ENCODE measurements at regions not wholly inside any gene's neighbourhood (a gene's known extent, or its start where the extent isn't known, plus 50 kb on each side); places are given as distances from the start of the nearest gene placed in this dataset.
A peak's percentile ranks its signal among the peaks of the same experiment; 100 is the strongest.

DNA sequence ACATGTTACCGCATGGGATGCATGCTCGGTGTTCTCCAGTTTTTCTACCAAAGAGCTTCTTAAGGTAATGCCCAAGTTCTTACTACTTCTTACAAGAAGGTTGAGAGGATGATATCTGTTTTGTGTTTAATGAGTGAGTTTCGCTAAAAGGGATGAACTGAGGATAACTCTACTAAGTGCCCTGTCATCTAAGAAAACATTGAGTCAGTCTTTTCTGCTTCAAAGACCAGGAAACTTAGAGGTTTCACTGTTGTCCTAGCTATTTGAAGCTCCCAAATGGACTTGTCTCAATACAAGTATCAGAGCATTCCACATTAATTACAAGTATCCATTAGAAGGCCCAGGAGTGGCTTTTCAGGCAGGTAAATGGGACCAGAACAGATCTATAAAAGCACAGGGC, 296.2 kb downstream of the KBTBD8 start:
- Mint-ChIP-seq H3K9me3 (no peaks in the 10 kb centered on the region), H3K36me3 (no peaks in the 10 kb centered on the region), H3K27ac (no peak overlapping the region)
- no peak for ATAC-seq
- no peak for DNase-seq (ENCODE audit: low spot score in 2 of 2)

DNA sequence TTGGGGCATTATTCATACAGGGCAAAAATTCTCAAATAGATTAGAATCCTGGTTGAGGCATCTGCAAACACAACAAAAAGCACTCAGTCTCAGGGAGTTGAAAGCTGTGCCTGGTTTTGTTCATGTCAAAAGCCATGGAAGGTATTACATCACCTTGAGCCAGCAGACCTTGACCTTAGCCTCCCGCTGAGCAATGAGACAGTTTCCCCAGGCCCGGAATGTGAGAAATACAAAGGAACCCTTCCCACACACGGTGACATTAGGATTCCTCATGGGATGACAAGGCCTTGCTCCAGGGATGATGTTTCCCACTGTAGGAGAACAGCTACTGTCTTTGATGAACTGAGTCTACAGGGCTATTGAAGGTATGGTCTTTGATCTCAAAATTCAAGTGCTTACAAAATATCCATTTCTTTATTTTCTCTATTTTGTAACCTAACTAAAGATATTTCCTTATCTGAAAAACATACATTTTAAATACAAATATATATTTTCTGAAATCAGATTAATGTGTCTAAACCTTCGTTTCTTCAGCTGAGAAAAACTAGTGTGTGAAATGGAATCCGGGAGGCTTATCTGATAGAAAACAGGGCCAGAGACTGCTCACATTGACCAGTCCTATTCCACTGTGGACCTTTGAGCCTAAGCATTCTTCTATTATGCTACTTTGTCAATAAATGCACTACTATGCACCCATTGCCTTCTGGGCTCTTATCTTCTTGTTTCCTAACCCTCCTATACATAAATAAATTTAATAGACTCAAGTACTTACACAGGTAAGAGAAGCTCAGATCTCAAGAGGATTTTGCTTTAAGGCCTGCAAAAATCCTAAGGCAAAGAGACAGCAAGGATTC, 298.2 kb downstream of the KBTBD8 start:
- H3K9me3 Mint-ChIP-seq: no peaks in the 10 kb centered on the region
- ATAC-seq (no peak), DNase-seq (ENCODE audit: low spot score in 2 of 2) (no peak)
- no peaks in the 10 kb centered on the region for H3K36me3 Mint-ChIP-seq
- no peak overlapping the region for H3K27ac Mint-ChIP-seq

DNA sequence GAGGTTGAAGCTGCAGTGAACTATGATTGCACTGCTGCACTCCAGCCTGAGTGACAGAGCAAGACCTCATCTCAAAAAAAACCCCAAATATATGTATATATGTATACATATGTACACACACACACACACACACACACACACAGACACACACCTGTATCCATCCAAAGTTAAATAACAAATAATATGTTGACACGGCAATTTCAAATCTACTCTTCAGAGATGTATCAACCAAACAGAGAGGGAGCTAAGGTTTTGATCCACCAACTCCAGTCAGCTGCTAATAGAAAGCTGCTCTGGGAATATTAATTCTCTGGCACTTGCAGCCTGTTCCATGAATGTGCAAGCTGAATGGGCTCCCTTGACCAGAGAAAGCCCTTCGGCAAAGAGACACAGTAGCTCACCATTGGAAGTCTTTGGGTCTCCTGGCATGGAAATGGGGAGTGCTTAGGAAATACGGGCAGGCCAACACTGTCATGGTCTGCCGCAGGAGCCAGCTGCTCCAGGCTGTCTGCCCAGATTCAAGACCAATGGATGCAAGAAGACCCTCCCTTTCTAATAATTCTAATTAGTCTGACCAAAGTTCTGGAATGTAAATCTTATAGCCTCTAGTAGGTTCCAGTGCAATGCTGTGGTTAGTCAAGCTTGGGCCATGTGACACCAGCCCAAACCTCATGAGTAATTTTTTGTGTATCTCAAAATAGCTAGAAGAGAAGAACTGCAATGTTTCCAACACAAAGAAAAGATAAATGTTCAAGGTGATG, 299.8 kb downstream of the KBTBD8 start:
- DNase-seq (ENCODE audit: low spot score in 2 of 2): no peak
- Mint-ChIP-seq H3K36me3 (no peaks in the 10 kb centered on the region), H3K27ac (no peak overlapping the region), H3K9me3 (no peaks in the 10 kb centered on the region)
- no peak for ATAC-seq

DNA sequence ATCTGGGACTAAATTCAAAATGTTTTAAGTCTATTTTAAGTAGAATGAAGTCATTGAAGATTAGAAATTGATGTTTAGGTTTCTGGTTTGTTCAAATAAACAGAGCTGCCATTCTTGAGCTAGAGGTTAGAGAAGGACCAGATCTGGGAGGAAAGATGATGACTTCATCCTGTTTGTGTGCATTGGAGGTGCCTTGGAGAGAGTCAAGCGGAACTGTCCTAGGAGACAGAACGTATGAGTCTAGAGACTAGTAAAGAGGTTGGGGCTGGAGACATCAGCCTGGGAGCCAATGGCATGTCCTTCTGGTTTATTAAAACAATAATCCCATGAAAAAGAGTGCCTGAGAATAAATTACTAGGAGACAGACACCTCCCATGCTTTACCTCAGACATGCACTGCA, 303.4 kb downstream of the KBTBD8 start:
- Mint-ChIP-seq H3K27ac (no peak overlapping the region), H3K9me3 (no peaks in the 10 kb centered on the region), H3K36me3 (no peaks in the 10 kb centered on the region)
- DNase-seq (ENCODE audit: low spot score in 2 of 2) (no peak), ATAC-seq (no peak)

DNA sequence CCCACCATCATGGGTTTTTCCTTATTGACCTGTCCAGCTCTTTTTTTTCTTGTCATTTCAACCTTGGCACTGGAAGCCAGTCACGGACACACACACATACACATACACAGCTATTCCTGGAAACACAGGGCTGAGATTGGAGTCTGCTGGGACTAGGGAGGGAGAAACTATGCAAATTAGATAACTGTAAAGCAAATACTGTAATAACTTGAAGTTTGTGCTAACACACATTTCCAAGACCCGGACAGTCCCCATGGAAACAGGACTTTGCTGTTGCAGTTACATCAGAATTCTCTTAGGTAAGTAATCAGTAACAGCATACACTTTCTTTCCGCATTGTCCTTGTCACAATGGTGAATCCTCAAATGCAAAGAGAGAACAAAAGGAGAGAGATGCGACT, 304.4 kb downstream of the KBTBD8 start:
- no peak for ATAC-seq
- no peak for DNase-seq (ENCODE audit: low spot score in 2 of 2)
- Mint-ChIP-seq H3K27ac (no peak overlapping the region), H3K36me3 (no peaks in the 10 kb centered on the region), H3K9me3 (no peaks in the 10 kb centered on the region)

DNA sequence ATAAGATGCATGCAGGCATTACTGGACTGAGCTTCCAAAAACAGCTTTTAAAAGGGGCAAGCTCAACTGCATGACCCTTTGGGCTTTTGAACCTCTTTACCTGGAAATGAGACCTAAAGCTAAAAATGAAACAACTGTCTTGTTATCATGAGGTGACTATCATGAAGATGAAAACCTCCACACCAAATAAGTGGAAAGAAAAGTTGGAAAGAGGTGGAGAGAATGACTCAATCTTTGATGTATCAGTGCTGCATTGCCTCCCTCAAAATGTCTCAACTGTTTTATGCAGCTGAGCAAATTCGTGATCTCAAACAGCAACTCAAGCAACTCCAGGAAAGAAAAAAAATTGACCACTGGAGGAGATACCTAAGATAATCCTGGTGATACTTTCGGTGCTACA, 307.1 kb downstream of the KBTBD8 start:
- no peaks in the 10 kb centered on the region for H3K36me3 Mint-ChIP-seq
- H3K27ac Mint-ChIP-seq: no peak overlapping the region
- no peaks in the 10 kb centered on the region for H3K9me3 Mint-ChIP-seq
- no peak for DNase-seq (ENCODE audit: low spot score in 2 of 2)
- ATAC-seq: peak; percentile 26 to 70

DNA sequence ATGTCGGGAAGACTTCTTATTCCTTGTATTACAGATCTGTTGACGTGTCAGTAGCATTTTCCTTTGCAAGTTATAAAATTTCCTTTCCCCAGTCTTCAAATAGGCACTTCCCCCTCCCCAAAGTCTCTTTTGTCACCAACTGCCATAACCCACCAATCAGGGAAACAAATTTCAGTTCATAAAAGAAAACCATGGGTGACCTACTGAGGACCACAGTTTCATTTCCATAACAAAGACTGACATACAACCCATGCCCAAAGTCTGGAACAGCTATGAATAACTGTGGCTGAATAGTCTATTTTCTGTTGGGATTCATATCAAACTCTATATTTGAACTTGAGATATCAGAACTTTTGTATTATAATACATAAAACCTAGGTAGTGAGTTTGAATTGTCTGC, 307.8 kb downstream of the KBTBD8 start:
- DNase-seq (ENCODE audit: low spot score in 2 of 2) (no peak), ATAC-seq (no peak)
- no peak overlapping the region for H3K27ac Mint-ChIP-seq

DNA sequence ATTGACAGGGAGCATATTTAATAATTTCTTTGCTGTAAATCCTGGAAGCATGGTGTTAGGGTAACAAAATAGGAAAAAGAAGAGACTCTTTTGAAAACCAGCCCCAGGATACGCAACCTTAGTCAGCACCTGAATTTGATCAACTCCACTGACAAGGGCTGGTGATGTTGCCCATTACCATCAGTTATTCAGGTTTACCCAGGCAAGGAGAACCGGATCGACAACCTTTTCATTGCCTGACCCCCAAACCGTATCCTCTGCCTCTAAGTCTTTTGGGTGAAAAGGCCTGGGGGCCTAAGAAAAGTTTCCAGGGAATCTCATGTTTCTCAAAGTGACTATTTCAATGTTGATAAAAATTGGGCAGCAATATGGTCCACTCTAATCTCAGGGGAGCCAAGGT, 313.3 kb downstream of the KBTBD8 start:
- ATAC-seq (no peak), DNase-seq (ENCODE audit: low spot score in 2 of 2) (no peak)
- no peaks in the 10 kb centered on the region for H3K9me3 Mint-ChIP-seq
- no peak overlapping the region for H3K27ac Mint-ChIP-seq
- H3K36me3 Mint-ChIP-seq: no peaks in the 10 kb centered on the region

More for the DNA sequence above, 307.8 kb downstream of the KBTBD8 start:
- no peaks in the 10 kb centered on the region for H3K9me3 Mint-ChIP-seq
- H3K36me3 Mint-ChIP-seq: no peaks in the 10 kb centered on the region

DNA sequence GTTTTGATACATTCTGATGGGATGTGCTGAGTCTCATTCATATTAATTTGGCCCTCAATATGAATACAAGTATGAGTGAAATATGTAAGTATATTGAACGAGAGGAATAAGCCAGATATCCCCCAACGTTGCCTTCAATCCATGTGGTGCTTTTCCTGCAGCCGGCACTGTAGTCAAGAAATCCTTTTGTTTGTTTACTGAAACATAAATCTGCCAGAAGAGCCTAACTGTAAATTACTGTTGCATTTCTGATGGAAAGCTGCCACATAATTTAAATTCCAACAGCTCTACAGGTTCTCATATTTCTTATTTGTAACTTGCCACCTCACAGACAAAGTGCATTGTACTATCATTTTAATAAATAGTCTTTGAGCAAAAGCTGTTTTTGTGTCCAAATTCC, 314.0 kb downstream of the KBTBD8 start:
- Mint-ChIP-seq H3K36me3 (no peaks in the 10 kb centered on the region), H3K9me3 (no peaks in the 10 kb centered on the region), H3K27ac (no peak overlapping the region)
- DNase-seq (ENCODE audit: low spot score in 2 of 2): no peak
- ATAC-seq: no peak

DNA sequence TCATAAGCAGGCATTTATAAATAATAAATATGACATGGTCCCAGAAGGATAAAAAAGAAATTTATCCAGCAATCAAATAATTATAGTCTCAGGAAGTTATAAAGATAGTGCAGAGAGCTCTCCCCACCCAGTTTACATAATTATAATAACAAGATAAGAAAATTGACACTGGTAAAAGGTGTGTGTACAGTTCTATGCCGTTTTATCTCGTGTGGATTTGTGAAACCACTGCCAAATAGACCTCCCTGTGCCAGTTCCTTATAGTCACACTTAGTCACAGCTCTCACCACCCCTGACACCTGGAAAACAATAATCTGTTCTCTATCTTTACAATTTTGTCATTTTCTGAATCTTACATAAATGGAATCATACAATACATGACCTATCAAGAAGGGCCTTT, 320.1 kb downstream of the KBTBD8 start:
- DNase-seq (ENCODE audit: low spot score in 2 of 2) (no peak), ATAC-seq (no peak)
- H3K9me3 Mint-ChIP-seq: peaks cover 0 to 11% of the 10 kb centered on the region in 2 donors
- H3K27ac Mint-ChIP-seq: no peak overlapping the region
- H3K36me3 Mint-ChIP-seq: peaks cover 0 to 5% of the 10 kb centered on the region in 2 donors

DNA sequence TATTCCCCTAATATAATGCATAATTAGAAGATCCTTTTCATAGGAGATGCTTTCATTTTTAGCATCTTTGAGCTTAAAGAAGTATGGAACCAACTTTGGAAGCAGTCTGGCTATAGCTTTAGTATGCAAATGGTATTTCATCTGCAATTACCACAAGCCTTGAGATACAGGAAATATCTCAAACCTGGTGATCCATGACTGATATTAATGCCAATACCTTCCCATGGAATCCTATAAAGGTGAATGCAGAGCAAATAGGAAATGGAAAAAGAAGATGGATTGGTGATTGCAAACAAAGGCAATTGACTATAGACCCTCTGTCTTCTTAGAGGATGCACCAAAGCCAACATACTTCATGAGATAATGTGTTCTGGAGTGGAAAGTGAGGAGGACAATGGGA, 326.4 kb downstream of the KBTBD8 start:
- DNase-seq (ENCODE audit: low spot score in 2 of 2) (no peak), ATAC-seq (no peak)
- Mint-ChIP-seq H3K9me3 (peaks cover 0 to 12% of the 10 kb centered on the region in 2 donors), H3K27ac (no peak overlapping the region), H3K36me3 (peaks cover 0 to 5% of the 10 kb centered on the region in 2 donors)
